Trophoblast cell (in vitro differentiated cells and primary cell): ENCODE measurements at regions not wholly inside any gene's neighbourhood (a gene's known extent, or its start where the extent isn't known, plus 50 kb on each side); places are given as distances from the start of the nearest gene placed in this dataset.

ENCODE experiments used
- DNase-seq, 2 donors: peaks; one replicate each; pipeline ENCODE4 v3.0.0-alpha.2; 2016
- H2AFZ ChIP-seq: 2 replicates; pipeline ENCODE4 v1.6.1; 2013; ENCODE audit warnings: low read length, moderate library complexity, mild to moderate bottlenecking; ENCODE audit not compliant: insufficient read depth, poor library complexity
- H2AK5ac ChIP-seq: 2 replicates; pipeline ENCODE4 v1.6.1; 2013; ENCODE audit warnings: mild to moderate bottlenecking, low read length
- H2BK120ac ChIP-seq: 2 replicates; pipeline ENCODE4 v1.6.1; 2013; ENCODE audit warnings: low read length, mild to moderate bottlenecking, moderate library complexity; ENCODE audit not compliant: insufficient read depth, poor library complexity
- H2BK12ac ChIP-seq: 2 replicates; pipeline ENCODE4 v1.6.1; 2013; ENCODE audit warnings: mild to moderate bottlenecking, low read length, moderate library complexity
- H2BK5ac ChIP-seq: 2 replicates; pipeline ENCODE4 v1.6.1; 2013; ENCODE audit warnings: low read length, low read depth, moderate library complexity, mild to moderate bottlenecking; ENCODE audit not compliant: poor library complexity
- H3K14ac ChIP-seq: 2 replicates; pipeline ENCODE4 v1.6.1; 2013; ENCODE audit warnings: mild to moderate bottlenecking, low read length
- H3K18ac ChIP-seq: 2 replicates; pipeline ENCODE4 v1.6.1; 2013; ENCODE audit warnings: mild to moderate bottlenecking, low read length
- H3K23ac ChIP-seq: 2 replicates; pipeline ENCODE4 v1.6.1; 2013; ENCODE audit warnings: low read length
- H3K27ac ChIP-seq: 2 replicates; pipeline ENCODE4 v1.5.1; 2013; ENCODE audit warnings: low read depth, mild to moderate bottlenecking, inconsistent platforms, low read length, moderate library complexity
- H3K27me3 ChIP-seq: 2 replicates; pipeline ENCODE4 v1.6.1; 2013; ENCODE audit warnings: inconsistent platforms, mild to moderate bottlenecking, low read length, moderate library complexity; ENCODE audit not compliant: insufficient read depth
- H3K36me3 ChIP-seq, 2 experiments: 1 replicate in 1 of 2; 2 replicates in 1 of 2; pipeline ENCODE4 v1.6.1; 2013; ENCODE audit warnings: low read length in 2 of 2, mild to moderate bottlenecking in 2 of 2, moderate library complexity in 1 of 2; ENCODE audit not compliant: insufficient read depth in 2 of 2, control insufficient read depth in 1 of 2
- H3K4ac ChIP-seq: 2 replicates; pipeline ENCODE4 v1.6.1; 2013; ENCODE audit warnings: low read depth, mild to moderate bottlenecking, low read length, moderate library complexity
- H3K4me1 ChIP-seq, 2 experiments: 1 replicate in 1 of 2; 2 replicates in 1 of 2; pipeline ENCODE4 v1.6.1; 2013; ENCODE audit warnings: low read length in 2 of 2, mild to moderate bottlenecking in 2 of 2, moderate library complexity in 1 of 2; ENCODE audit not compliant: insufficient read depth in 2 of 2, control insufficient read depth in 1 of 2
- H3K4me2 ChIP-seq: 2 replicates; pipeline ENCODE4 v1.6.1; 2013; ENCODE audit warnings: inconsistent platforms, mild to moderate bottlenecking, low read length, moderate library complexity
- H3K4me3 ChIP-seq: 2 replicates; pipeline ENCODE4 v1.5.1; 2013; ENCODE audit warnings: mild to moderate bottlenecking, low read depth, low read length, inconsistent platforms
- H3K79me1 ChIP-seq: one replicate; pipeline ENCODE4 v1.6.1; 2013; ENCODE audit warnings: low read length
- H3K79me2 ChIP-seq: 2 replicates; pipeline ENCODE4 v1.6.1; 2013; ENCODE audit warnings: low read length, mild to moderate bottlenecking; ENCODE audit not compliant: control insufficient read depth, insufficient read depth, poor library complexity
- H3K9ac ChIP-seq: 2 replicates; pipeline ENCODE4 v1.6.1; 2013; ENCODE audit warnings: mild to moderate bottlenecking, low read length
- H3K9me3 ChIP-seq: 2 replicates; pipeline ENCODE4 v1.6.1; 2013; ENCODE audit warnings: low read depth, mild to moderate bottlenecking, control low read depth, inconsistent platforms, low read length; ENCODE audit not compliant: insufficient read depth
- H4K12ac ChIP-seq: 2 replicates; pipeline ENCODE4 v1.6.1; 2013; ENCODE audit warnings: low read depth, mild to moderate bottlenecking, low read length, moderate library complexity
- H4K8ac ChIP-seq: 2 replicates; pipeline ENCODE4 v1.6.1; 2013; ENCODE audit warnings: low read depth, mild to moderate bottlenecking, low read length, moderate library complexity
- H4K91ac ChIP-seq: one replicate; pipeline ENCODE4 v1.6.1; 2013; ENCODE audit warnings: low read depth, mild to moderate bottlenecking, low read length, moderate library complexity
- WGBS: extraction: QIAGEN DNeasy Blood & Tissue Kit; methylation state at CpG from one replicate; pipeline ENCODE4 v1.1.7; 2013; ENCODE audit warnings: missing lambda C conversion rate; ENCODE audit not compliant: insufficient read length, insufficient coverage; ENCODE audit errors: extremely low coverage; 5-methylcytosine and 5-hydroxymethylcytosine counted together

DNA sequence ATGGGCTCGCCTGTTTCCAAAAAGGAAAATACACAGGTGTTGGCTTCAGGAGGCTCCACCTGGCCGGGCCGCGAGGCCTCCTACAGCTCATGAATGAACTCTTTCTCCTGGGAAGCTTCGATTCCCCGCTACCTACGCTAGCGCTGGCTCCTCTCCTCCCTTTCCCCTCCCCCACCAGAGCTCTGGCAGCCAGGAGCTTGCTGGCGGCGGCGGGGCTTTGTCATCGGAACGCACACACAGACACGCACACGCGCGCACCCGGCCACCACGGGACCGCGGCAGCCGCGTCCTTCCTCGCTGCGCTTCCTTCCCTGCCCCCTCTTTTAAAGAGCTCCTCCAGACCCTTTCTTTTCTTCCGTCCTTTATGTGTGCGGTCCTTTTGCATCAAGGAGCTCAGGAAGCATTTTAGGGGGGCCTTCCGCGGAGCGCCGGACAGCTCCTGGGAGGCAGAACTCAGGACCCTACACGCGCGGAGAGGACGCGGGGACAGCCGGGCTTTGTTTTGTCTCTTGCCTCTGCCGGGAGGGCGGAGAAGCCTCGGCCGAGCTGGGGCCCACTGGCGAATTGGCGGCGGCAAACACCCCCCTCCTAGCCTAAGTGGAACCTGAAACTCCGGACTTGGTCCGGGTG is 70.2 kb upstream of the BCOR start:
- H3K23ac ChIP-seq = no peak overlapping the region
- no peaks in the 10 kb centered on the region for H3K36me3 ChIP-seq
- no peak overlapping the region for H3K27ac ChIP-seq
- H2AFZ ChIP-seq = no peak overlapping the region
- peak overlapping the region; percentile 55 for H4K91ac ChIP-seq
- no peak overlapping the region for H3K4me3 ChIP-seq
- peak overlapping the region; percentile 13 for H2BK12ac ChIP-seq
- H3K79me1 ChIP-seq = peaks cover 5% of the 10 kb centered on the region
- H3K79me2 ChIP-seq = no peaks in the 10 kb centered on the region
- H2BK5ac ChIP-seq = no peak overlapping the region
- no peak overlapping the region for H3K14ac ChIP-seq
- H3K18ac ChIP-seq = peak overlapping the region; percentile 75
- no CpG with 5 or more reads among the region's 46 CpGs for WGBS
- H2BK120ac ChIP-seq = peak overlapping the region; percentile 66
- H3K9me3 ChIP-seq = no peaks in the 10 kb centered on the region
- H3K27me3 ChIP-seq = peaks cover 21% of the 10 kb centered on the region
- no peak overlapping the region for H2AK5ac ChIP-seq
- peaks cover 29 to 38% of the 10 kb centered on the region in 2 experiments for H3K4me1 ChIP-seq
- peak overlapping the region; percentile 65 for H4K8ac ChIP-seq
- H4K12ac ChIP-seq = no peak overlapping the region
- no peak for DNase-seq
- no peak overlapping the region for H3K9ac ChIP-seq
- peak overlapping the region; percentile 39 for H3K4me2 ChIP-seq
- peak overlapping the region; percentile 46 for H3K4ac ChIP-seq

DNA sequence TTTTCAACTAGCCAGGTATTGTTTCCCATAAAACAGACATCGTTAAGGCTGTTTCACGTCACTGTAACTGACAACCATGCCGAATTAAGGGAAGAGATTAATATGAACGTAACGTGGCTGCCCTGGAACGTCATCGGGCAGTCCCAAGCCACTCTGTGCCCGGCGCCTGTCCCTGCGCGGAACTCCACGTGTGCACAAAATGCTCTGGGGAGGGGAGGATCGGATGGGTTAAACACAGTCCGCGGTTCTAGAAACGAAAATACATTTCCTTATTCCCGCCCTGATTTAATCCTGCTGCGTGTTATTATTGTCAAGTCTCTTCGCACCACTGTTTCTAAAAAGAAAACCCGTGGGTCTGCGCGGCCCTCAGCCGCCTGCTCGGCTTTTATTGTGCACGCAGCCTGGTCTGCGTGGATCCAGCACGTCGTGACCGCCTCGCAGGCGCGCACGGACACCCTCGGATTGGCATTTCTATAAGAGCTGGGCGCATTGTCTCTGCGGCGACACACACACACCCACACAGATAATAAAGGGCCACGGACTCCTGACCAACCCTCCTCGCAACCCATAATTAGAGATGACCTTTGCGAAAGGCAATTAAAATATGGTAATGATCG is 69.6 kb upstream of the BCOR start:
- no CpG with 5 or more reads among the region's 41 CpGs for WGBS
- Histone ChIP-seq H3K23ac (no peak overlapping the region), H3K79me1 (peaks cover 5% of the 10 kb centered on the region), H2AFZ (no peak overlapping the region), H4K12ac (no peak overlapping the region), H4K91ac (peak overlapping the region; percentile 5), H4K8ac (peak overlapping the region; percentile 10), H3K79me2 (no peaks in the 10 kb centered on the region), H3K14ac (no peak overlapping the region), H3K4me2 (peak overlapping the region; percentile 39), H3K18ac (no peak overlapping the region), H3K27ac (no peak overlapping the region), H3K27me3 (peaks cover 18% of the 10 kb centered on the region), H3K4me1 (peaks cover 29 to 38% of the 10 kb centered on the region in 2 experiments), H3K4me3 (no peak overlapping the region), H2BK120ac (peak overlapping the region; percentile 22), H3K9me3 (no peaks in the 10 kb centered on the region), H2BK12ac (no peak overlapping the region), H3K36me3 (no peaks in the 10 kb centered on the region), H3K9ac (no peak overlapping the region), H2BK5ac (no peak overlapping the region), H3K4ac (no peak overlapping the region), H2AK5ac (no peak overlapping the region)
- no peak for DNase-seq

DNA sequence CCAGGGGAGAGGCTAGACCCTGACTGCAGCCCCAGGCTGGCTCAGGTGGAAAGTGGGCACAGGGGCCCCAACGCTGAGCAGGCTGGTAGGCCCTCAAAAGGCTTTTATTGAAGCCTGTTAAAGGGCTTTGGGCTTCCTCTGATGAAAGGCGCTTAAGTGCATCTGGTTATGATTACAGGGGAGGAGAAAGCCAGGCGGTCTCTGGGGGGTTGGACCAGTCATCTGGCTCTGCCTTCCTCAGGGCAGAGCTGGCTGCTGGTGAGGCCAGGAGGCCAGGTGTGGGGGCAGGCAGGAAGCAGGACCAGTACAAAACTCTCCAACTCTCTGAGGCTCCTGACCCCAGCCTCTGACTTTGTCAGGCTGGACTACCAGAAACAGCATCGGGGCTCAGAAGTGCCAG is 68.8 kb upstream of the BCOR start:
- H3K9me3 ChIP-seq = no peaks in the 10 kb centered on the region
- peaks cover 18% of the 10 kb centered on the region for H3K27me3 ChIP-seq
- WGBS = no CpG with 5 or more reads among the region's 4 CpGs
- H4K8ac ChIP-seq = no peak overlapping the region
- H2BK12ac ChIP-seq = no peak overlapping the region
- no peak overlapping the region for H2BK120ac ChIP-seq
- H4K91ac ChIP-seq = no peak overlapping the region
- H4K12ac ChIP-seq = no peak overlapping the region
- no peak overlapping the region for H3K14ac ChIP-seq
- H3K18ac ChIP-seq = no peak overlapping the region
- no peak overlapping the region for H2AFZ ChIP-seq
- H3K79me2 ChIP-seq = no peaks in the 10 kb centered on the region
- peaks cover 24 to 31% of the 10 kb centered on the region in 2 experiments for H3K4me1 ChIP-seq
- no peak overlapping the region for H3K4me3 ChIP-seq
- no peak overlapping the region for H2BK5ac ChIP-seq
- no peak overlapping the region for H3K4me2 ChIP-seq
- DNase-seq = no peak
- no peak overlapping the region for H3K4ac ChIP-seq
- H3K27ac ChIP-seq = no peak overlapping the region
- H3K36me3 ChIP-seq = no peaks in the 10 kb centered on the region
- no peak overlapping the region for H3K23ac ChIP-seq
- no peak overlapping the region for H3K9ac ChIP-seq
- peaks cover 1% of the 10 kb centered on the region for H3K79me1 ChIP-seq
- no peak overlapping the region for H2AK5ac ChIP-seq

DNA sequence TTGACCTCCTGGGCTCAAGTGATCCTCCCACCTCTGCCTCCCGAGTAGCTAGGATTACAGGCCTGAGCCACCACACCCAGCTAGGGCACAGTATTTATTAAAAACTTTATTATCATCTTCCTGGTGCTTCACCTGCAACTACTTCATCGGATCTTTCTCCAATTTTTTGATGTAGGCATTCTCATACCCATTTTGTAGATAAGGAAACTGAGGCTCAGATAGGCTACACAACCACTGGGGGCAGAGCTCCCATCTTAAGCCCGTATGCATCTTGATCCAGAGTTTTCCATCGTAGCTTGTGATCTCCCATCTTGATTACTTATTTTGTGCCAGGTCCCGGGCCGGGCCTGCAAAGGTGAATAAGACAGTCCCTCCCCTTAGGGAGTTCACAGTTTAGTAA is 68.1 kb upstream of the BCOR start:
- Histone ChIP-seq H3K27me3 (peaks cover 18% of the 10 kb centered on the region), H3K23ac (no peak overlapping the region), H2BK120ac (no peak overlapping the region), H3K9ac (no peak overlapping the region), H3K9me3 (no peaks in the 10 kb centered on the region), H2AK5ac (no peak overlapping the region), H3K79me1 (no peaks in the 10 kb centered on the region), H4K12ac (no peak overlapping the region), H3K4me3 (no peak overlapping the region), H2BK5ac (no peak overlapping the region), H3K4me1 (peaks cover 20 to 28% of the 10 kb centered on the region in 2 experiments), H3K18ac (no peak overlapping the region), H3K27ac (no peak overlapping the region), H3K4me2 (no peak overlapping the region), H2AFZ (no peak overlapping the region), H4K91ac (no peak overlapping the region), H2BK12ac (no peak overlapping the region), H3K4ac (no peak overlapping the region), H4K8ac (no peak overlapping the region), H3K36me3 (no peaks in the 10 kb centered on the region), H3K79me2 (no peaks in the 10 kb centered on the region), H3K14ac (no peak overlapping the region)
- no peak for DNase-seq
- no CpG with 5 or more reads among the region's 6 CpGs for WGBS
